Activated T-helper 2 cell treated with anti-CD3 and anti-CD28 coated beads, Interferon-gamma antibody, Interleukin-2, Interleukin-4, amounts not matched to agents 10 μg/mL and 5 μg/mL and 100 μg/mL, durations not matched to agents 14 hours and 24 hours and 36 hours (primary cell): ENCODE measurements at regions not wholly inside any gene's neighbourhood (a gene's known extent, or its start where the extent isn't known, plus 50 kb on each side); places are given as distances from the start of the nearest gene placed in this dataset.

Experiments used
- DNase-seq: peaks from one replicate; pipeline ENCODE4 v3.0.0; 2021; ENCODE audit warnings: low spot score
- H3K27ac Mint-ChIP-seq: one replicate; pipeline ENCODE4 v1.8.0; 2021; ENCODE audit warnings: mixed read lengths
- H3K27me3 Mint-ChIP-seq: one replicate; pipeline ENCODE4 v1.8.0; 2021; ENCODE audit warnings: low read depth, mixed read lengths
- H3K36me3 Mint-ChIP-seq: one replicate; pipeline ENCODE4 v1.8.0; 2021; ENCODE audit warnings: low read depth, mixed read lengths
- H3K4me1 Mint-ChIP-seq: one replicate; pipeline ENCODE4 v1.8.0; 2021; ENCODE audit warnings: low read depth, mixed read lengths
- H3K4me3 Mint-ChIP-seq: one replicate; pipeline ENCODE4 v1.8.0; 2021; ENCODE audit warnings: low read depth, mild to moderate bottlenecking, moderate library complexity, mixed read lengths
- H3K9me3 Mint-ChIP-seq: one replicate; pipeline ENCODE4 v1.8.0; 2021; ENCODE audit warnings: mixed read lengths
- intact Hi-C: fragments of 100-400 bp; cut with micrococcal nuclease; formaldehyde crosslinking; loops from one replicate; pipeline ENCODE4 v1.15.1; 2023

GRCh38 chr12:4044101-4044500 is 170.9 kb upstream of the PARP11 start:
- no peak overlapping the region for H3K4me3 Mint-ChIP-seq
- H3K4me1 Mint-ChIP-seq: peaks cover 4% of the 10 kb centered on the region
- H3K27ac Mint-ChIP-seq: no peak overlapping the region
- intact Hi-C loops: no loop called here
- H3K9me3 Mint-ChIP-seq: no peaks in the 10 kb centered on the region
- H3K27me3 Mint-ChIP-seq: peaks cover 15% of the 10 kb centered on the region
- no peaks in the 10 kb centered on the region for H3K36me3 Mint-ChIP-seq
- no peak for DNase-seq

GRCh38 chr12:4041187-4041885 is 168.1 kb upstream of the PARP11 start:
- Mint-ChIP-seq H3K36me3 (no peaks in the 10 kb centered on the region), H3K4me3 (no peak overlapping the region), H3K27me3 (peaks cover 10% of the 10 kb centered on the region), H3K9me3 (no peaks in the 10 kb centered on the region), H3K4me1 (peaks cover 1% of the 10 kb centered on the region), H3K27ac (no peak overlapping the region)
- intact Hi-C loops: no loop called here
- no peak for DNase-seq

GRCh38 chr12:4039931-4040330 is 166.7 kb upstream of the PARP11 start:
- DNase-seq: no peak
- Mint-ChIP-seq H3K4me3 (no peak overlapping the region), H3K27me3 (peaks cover 12% of the 10 kb centered on the region), H3K9me3 (no peaks in the 10 kb centered on the region), H3K36me3 (no peaks in the 10 kb centered on the region), H3K27ac (no peak overlapping the region), H3K4me1 (no peaks in the 10 kb centered on the region)
- intact Hi-C loops: no loop called here

GRCh38 chr12:4037747-4038312 is 164.6 kb upstream of the PARP11 start:
- H3K27me3 Mint-ChIP-seq: peaks cover 27% of the 10 kb centered on the region
- no peak overlapping the region for H3K4me3 Mint-ChIP-seq
- H3K27ac Mint-ChIP-seq: no peak overlapping the region
- H3K36me3 Mint-ChIP-seq: no peaks in the 10 kb centered on the region
- no peaks in the 10 kb centered on the region for H3K4me1 Mint-ChIP-seq
- DNase-seq: no peak
- no peaks in the 10 kb centered on the region for H3K9me3 Mint-ChIP-seq
- intact Hi-C loops: loop anchor here (1.0 kb wide), 1 partner anchor 153 kb away; no protein-coding TSS in a partner anchor

GRCh38 chr12:4036671-4037271 is 163.6 kb upstream of the PARP11 start:
- no peaks in the 10 kb centered on the region for H3K9me3 Mint-ChIP-seq
- no peak overlapping the region for H3K4me3 Mint-ChIP-seq
- no peaks in the 10 kb centered on the region for H3K36me3 Mint-ChIP-seq
- peaks cover 1% of the 10 kb centered on the region for H3K4me1 Mint-ChIP-seq
- H3K27ac Mint-ChIP-seq: no peak overlapping the region
- H3K27me3 Mint-ChIP-seq: peaks cover 33% of the 10 kb centered on the region
- no peak for DNase-seq
- intact Hi-C loops: loop anchor here (1.0 kb wide), 1 partner anchor 151 kb away; no protein-coding TSS in a partner anchor

- H3K4me3 Mint-ChIP-seq: no peak overlapping the region
- no peak for DNase-seq
- peaks cover 9% of the 10 kb centered on the region for H3K4me1 Mint-ChIP-seq
- H3K27ac Mint-ChIP-seq: no peak overlapping the region
- H3K36me3 Mint-ChIP-seq: no peaks in the 10 kb centered on the region
- no peaks in the 10 kb centered on the region for H3K9me3 Mint-ChIP-seq
- intact Hi-C loops: no loop called here
- peaks cover 34% of the 10 kb centered on the region for H3K27me3 Mint-ChIP-seq
Measured at GRCh38 chr12:4034921-4035320, 161.7 kb upstream of the PARP11 start.

- Mint-ChIP-seq H3K4me3 (no peak overlapping the region), H3K4me1 (peaks cover 17% of the 10 kb centered on the region), H3K27ac (no peak overlapping the region), H3K36me3 (no peaks in the 10 kb centered on the region), H3K9me3 (no peaks in the 10 kb centered on the region), H3K27me3 (peaks cover 34% of the 10 kb centered on the region)
- DNase-seq: no peak
- intact Hi-C loops: no loop called here
Measured at GRCh38 chr12:4032924-4033615, 159.9 kb upstream of the PARP11 start.

GRCh38 chr12:4031703-4032291 is 158.6 kb upstream of the PARP11 start:
- H3K4me3 Mint-ChIP-seq: no peak overlapping the region
- H3K27ac Mint-ChIP-seq: peak overlapping the region; percentile 16
- H3K9me3 Mint-ChIP-seq: no peaks in the 10 kb centered on the region
- intact Hi-C loops: loop anchor here (2.0 kb wide), 1 partner anchor 245 kb away; no protein-coding TSS in a partner anchor
- no peak for DNase-seq
- H3K27me3 Mint-ChIP-seq: peaks cover 29% of the 10 kb centered on the region
- peaks cover 27% of the 10 kb centered on the region for H3K4me1 Mint-ChIP-seq
- H3K36me3 Mint-ChIP-seq: no peaks in the 10 kb centered on the region

- Mint-ChIP-seq H3K4me3 (peak overlapping the region; percentile 32), H3K4me1 (peaks cover 31% of the 10 kb centered on the region), H3K9me3 (no peaks in the 10 kb centered on the region), H3K27me3 (peaks cover 27% of the 10 kb centered on the region), H3K36me3 (no peaks in the 10 kb centered on the region), H3K27ac (no peak overlapping the region)
- peak; percentile 69 for DNase-seq
- intact Hi-C loops: loop anchor here (2.0 kb wide), 1 partner anchor 246 kb away; no protein-coding TSS in a partner anchor
Measured at GRCh38 chr12:4030929-4031702, 157.9 kb upstream of the PARP11 start.

- H3K4me3 Mint-ChIP-seq: no peak overlapping the region
- no peaks in the 10 kb centered on the region for H3K9me3 Mint-ChIP-seq
- H3K27me3 Mint-ChIP-seq: peaks cover 6% of the 10 kb centered on the region
- DNase-seq: peak; percentile 47
- intact Hi-C loops: no loop called here
- H3K36me3 Mint-ChIP-seq: no peaks in the 10 kb centered on the region
- H3K4me1 Mint-ChIP-seq: peaks cover 35% of the 10 kb centered on the region
- H3K27ac Mint-ChIP-seq: no peak overlapping the region
Measured at GRCh38 chr12:4027412-4027811, 154.2 kb upstream of the PARP11 start.

- Mint-ChIP-seq H3K27me3 (no peaks in the 10 kb centered on the region), H3K9me3 (no peaks in the 10 kb centered on the region)
Measured at GRCh38 chr12:4026517-4026916, 153.3 kb upstream of the PARP11 start.

GRCh38 chr12:4026020-4026358 is 152.8 kb upstream of the PARP11 start:
- Mint-ChIP-seq H3K9me3 (no peaks in the 10 kb centered on the region), H3K4me3 (no peak overlapping the region), H3K36me3 (no peaks in the 10 kb centered on the region), H3K27ac (no peak overlapping the region), H3K4me1 (peaks cover 33% of the 10 kb centered on the region), H3K27me3 (no peaks in the 10 kb centered on the region)
- no peak for DNase-seq
- intact Hi-C loops: no loop called here

More at GRCh38 chr12:4026517-4026916, 153.3 kb upstream of the PARP11 start:
- no peak overlapping the region for H3K27ac Mint-ChIP-seq
- intact Hi-C loops: no loop called here
- H3K4me3 Mint-ChIP-seq: no peak overlapping the region
- no peak for DNase-seq
- H3K36me3 Mint-ChIP-seq: no peaks in the 10 kb centered on the region
- H3K4me1 Mint-ChIP-seq: peaks cover 33% of the 10 kb centered on the region
